ENCODE measurements at regions not wholly inside any gene's neighbourhood (a gene's known extent, or its start where the extent isn't known, plus 50 kb on each side); places are given as distances from the start of the nearest gene placed in this dataset.

DNA sequence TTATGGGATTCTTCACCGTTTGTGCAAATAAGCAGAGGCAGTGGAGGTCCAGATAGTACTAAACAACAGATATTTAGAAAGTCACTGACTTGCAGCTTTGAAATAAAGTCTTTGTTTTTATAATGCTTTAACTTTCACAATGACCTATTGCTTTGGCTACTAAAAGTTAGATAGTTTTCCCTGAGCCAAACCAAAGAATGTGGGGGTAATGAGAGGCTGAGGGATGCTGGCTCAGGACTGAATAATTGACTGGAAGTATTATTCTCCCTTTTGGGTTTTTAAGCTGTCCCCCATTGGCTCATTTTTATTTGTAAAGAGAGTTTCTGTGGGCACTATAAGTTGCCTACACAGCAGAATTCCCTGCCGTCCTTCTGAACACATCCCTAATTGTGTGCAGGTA lies 99.2 kb upstream of the ACTBL2 start:
- no peak for DNase-seq

DNA sequence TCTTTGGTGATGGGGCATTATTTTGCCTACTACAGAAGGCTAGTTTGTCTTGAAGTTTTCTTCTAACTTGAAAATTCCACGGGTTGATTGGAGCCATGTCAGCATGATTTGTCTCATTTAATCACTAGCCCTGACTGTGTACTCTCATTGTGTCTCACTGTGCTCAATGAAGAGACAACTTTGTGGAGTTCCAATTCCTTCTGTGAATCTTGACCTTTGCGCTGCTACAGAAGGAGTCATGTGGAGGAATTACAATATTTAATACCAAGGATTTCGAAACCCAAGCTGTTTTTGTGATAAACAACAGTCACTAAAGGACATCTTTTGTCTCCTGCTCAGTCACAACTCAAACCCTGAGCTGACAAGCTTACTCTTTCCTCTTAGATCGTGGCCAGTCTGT lies 98.6 kb upstream of the ACTBL2 start:
- no peak for DNase-seq

DNA sequence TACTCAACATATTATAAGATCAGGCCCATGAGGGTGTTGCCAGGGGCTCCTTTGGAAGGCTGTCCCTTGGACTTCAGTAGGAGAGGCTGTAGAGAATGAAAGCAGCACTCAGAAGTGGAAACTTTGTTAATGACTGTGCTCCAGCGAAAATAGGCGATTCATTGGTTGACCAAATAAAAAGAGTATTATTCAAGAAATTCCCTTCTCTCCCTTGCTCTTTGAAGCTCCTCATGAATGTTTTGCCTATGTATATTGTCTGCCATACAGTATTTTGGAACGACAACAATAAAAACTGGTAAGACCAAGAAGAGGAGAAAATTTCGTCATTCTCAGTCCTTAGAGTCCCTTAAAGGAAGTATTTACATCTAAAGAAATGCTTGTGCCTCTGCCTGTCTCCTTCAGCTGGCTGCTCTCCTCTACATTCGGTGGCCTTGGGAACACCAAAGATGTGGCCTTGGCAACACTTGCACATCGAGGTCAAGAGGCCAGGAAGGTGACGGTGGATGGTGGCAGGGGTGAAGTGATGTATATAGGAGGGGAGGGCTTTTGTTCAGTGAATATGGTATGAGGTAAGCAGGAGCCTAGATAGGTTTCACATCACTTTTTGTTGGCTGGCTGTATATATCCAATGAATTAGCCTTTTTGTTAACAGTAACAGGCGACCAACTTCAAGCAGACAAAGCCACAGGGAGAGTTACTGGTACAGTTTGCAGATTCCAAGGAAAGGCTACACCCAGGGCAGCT lies 95.0 kb upstream of the ACTBL2 start:
- DNase-seq: no peak

DNA sequence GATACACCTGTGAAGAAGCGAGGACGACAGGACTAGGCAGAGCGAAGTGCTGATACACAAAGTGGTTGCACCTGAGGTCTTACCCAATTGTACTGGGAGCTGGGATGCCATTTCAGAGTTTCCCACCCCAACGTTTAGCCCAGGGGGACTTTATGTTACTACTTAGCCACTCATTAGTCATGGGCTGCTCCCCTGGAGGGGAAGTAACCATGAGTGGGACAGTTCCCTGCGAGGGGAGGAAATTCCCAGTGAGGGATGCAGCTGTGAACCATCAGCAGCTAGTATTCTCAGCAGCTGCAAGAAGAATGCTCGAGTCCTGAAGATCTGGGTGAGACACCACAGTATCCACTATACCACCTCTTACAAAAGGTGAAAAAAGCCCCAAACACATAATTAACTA lies 93.7 kb upstream of the ACTBL2 start:
- DNase-seq: no peak

DNA sequence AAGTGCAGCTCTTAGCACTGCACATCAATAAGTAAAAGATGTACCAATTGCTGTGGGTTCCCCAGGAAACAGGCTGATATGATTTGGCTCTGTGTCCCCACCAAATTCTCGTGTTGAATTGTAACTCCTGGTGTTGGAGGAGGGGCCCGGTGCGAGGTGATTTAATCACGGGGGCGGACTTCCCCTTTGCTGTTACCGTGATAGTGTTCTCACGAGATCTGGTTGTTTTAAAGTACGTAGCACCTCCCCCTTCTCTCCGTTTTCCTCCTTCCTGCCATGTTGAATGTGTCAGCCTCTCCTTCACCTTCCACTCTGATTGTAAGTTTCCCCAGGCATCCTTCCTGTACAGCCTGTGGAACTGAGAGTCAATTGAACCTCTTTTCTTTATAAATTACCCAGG lies 93.2 kb upstream of the ACTBL2 start:
- DNase-seq: no peak

DNA sequence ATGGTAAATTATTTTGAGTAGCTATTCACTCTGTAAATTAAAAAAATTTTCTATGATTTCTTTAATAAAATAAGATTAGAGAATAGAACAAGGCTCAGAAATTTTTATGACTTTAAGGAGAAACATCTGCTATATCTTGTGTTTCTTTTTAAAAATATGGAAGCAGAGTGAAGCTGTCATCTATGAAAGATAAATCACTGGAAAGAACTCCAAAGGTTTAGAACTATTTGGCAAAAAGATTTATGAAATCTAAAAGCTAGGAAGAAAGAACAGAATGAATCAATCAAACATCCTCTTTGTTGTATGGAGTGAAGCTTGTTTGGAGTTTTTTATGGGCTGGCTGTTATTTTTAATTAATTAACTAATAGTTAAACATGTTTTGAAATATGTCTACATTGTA lies 89.8 kb upstream of the ACTBL2 start:
- no peak for DNase-seq

DNA sequence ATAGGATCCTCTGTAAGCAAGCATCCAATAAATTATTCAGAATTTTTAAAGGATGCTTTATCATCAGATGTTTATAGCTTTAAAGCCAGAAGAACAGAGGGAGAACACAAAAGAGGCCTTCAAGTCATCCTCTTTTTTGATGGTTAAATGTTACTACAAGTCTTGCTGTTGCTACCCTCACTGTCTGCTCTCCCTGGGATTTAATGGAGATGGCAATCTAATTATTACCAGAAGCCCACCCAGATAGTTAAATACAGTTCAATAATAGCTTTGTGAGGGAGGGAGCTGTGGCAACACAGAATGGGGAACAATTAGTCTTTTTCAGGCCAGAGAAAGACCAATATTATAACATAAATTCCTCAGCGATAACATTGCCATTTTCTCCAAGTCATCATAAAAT lies 87.0 kb upstream of the ACTBL2 start:
- DNase-seq: no peak

DNA sequence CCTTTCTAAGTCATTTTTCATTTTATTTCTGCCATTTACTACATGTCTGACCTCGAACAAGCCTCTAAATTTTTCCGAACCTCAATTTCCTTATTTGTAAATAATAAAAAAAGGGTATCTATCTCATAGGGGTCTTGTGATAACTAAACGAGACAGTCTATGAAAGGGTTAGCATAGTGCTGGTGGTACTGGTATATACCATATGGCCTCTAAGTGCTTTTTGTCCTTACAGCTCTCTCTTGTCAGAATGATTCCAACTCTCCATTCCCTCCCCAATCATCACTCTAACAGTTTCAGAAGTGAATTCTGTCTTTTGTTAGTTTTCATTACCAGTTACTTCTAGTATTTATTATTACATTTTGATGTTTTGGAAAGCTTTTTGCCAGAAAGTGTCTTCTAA lies 85.5 kb upstream of the ACTBL2 start:
- no peak for DNase-seq

DNA sequence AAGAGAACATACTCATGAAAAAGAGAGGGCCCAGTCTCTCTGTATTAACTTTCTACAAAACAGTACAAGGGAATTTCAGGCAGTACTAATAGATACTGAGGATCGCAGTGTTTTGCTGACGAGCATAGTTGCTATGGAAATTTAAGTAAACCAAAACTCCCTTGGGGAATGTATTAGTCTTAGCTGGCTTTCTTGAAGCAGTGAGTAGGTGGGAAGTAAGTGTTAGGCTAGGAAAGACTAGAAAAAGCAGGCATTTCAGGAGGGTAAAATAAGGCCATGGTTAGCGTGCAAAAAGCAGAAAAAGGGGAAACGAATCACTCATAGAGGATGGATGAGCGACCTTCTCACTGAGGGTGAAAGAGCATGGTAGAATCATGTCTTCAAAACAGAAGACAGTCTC lies 84.3 kb upstream of the ACTBL2 start:
- no peak for DNase-seq

DNA sequence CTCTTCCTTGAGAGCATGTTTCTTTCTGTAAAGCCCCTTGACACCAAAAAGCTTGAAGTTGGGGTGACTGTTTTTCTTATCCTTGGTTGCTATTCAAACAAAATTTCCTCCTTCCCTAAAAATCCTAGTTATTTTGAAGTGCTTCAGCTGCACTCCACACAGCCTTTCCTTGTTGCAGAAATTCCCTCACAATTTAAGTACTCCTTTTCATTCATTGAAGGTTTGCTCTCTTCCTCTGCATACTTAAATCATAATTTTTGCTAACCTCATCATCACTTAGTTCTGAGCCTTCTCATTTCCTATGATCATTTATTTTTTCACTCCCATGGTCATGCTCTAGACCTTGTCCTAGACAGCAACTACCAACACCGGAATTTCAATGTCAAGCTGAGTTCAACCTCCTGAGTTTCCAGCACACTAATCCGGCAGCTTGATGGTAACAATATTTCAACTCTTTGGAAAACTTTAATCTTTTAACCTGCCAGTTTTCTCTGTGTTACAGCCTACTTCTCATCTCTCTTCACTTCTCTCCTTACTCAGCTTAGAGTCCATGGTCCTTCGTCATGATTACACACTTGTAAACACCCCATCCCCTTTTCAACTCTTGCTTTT lies 78.7 kb upstream of the ACTBL2 start:
- no peak for DNase-seq

DNA sequence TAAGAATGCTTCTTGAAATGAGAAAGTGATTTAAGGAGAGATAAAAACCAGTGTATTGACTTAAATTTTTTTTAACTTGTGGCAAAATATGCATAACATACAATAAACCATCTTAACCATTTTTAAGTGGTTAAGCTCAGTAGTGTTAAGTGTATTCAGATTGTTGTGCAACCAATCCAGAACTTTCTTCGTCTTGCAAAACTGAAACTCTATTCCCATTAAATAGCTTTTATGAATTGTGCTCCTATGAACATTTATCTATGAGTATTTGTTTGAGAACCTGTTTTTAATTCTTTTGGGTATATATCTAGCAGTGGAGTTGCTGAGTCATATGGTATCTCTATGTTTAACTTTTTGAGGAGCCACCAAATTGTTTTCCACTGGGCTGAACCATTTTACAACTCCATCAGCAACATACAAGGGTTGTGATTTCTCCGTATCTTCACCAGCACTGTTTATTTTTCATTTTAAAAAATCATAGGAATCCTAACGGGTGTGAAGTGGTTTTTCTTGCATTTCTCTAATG lies 76.6 kb upstream of the ACTBL2 start:
- DNase-seq: no peak

DNA sequence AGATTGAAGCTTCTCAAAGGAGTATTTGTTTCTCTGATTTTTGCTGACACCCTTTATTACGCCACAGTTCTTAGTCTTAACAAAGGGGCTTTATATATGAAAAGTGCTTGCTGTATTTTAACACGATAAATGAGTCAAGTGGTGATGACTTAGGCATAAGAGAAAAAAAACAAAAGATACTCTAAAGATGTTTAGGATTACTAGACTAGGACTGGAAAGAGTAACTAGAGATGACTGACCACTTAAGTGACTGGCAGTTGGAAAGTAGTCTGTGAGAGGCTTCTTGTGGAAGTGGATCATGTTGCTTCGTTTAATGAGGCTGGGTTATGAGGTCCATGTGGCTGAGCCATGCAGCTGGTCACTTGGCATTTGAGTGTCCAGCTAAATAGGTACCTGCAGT lies 69.4 kb upstream of the ACTBL2 start:
- DNase-seq: no peak

DNA sequence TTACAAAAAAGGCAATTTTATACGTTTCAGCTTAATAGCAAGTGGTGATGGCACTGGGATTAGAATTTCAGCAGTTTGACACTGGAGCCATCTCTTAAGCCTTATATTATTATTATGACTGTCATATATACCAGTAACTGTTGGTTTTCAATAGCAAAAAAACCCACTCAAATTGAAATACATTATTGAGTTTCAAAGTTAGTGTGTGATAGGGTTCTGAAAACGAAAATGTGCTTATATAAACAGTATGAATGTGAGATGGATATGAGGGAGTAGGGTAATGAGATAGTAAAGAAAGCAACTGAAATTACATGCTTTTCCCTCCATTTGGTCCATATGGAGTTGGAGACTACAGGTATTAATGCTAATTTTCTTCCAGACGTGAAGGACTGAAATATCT lies 68.6 kb upstream of the ACTBL2 start:
- no peak for DNase-seq

DNA sequence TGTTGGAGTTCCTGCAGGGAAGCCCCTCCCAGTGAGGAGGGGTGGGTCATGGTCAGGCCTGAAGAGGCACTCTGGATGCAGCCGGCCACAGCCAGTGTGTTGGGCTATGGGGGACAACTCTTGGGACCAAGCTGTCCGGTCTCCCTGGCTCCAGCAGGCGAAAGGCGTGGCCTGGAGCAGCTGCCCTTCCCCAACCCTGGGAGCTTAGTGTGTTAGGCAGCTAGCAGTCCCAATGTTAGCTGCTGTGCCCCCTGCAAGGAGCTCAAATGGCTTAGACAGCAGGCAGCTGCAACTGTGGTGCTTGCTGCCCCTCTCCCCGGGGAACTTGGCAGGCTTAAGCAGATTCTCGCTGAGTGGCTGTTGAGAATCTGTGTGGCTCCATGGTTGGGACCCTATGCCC lies 67.5 kb upstream of the ACTBL2 start:
- no peak for DNase-seq

DNA sequence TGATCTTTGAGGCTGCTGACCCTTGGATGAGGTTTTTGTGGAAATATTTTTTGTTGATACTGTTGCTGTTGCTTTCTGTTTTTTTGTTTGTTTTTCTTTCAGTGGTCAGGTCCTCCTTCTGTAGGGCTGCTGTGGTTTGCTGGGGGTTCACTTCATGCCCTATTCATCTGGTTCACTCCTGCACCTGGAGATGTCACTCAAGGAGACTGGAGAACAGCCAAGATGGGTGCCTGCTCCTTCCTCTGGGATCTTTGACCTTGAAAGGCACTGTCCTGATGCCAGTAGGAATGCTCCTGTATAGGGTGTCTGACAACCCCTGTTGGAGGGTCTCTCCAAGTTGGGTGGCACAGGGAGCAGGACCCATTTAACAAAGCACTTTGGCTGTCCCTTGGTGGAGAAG lies 67.0 kb upstream of the ACTBL2 start:
- DNase-seq: no peak

DNA sequence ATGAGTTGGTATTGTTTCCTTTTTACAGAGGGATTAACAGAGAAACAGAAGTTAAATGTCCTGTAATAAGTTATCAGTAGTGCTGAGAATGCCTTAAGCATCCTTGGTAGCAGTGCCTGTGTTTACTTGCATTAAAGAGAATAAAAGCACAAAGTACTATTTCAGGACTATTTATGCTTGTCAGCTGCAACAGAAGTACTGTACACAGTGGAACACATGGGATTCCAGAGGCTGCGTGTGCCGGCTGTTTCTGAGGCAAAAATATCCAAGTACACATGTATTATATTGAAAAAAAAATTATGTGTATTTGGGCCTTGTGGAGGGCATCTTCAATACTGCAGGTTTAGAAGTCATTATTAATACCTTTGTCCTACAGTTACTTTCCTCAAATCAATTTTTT lies 58.2 kb upstream of the ACTBL2 start:
- no peak for DNase-seq

DNA sequence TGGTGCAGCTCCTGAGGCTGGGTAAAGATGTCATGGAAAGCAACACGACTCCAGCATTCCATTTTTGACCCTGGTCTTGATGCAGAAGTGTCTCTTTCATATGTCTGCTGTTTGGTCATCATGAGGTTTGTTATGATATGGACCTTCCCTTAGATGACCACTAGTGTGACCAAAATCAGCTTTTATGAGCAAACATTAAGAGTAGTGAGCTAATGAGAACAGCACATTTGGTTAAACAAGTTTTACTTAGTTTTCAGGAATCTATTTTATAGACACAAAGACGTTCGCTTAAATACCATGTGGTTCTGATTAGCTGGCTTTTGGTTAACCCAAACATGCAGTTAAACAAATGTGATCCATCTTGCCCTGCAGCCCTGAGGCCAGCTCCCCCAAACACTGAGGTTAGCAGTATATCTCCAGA lies 56.7 kb upstream of the ACTBL2 start:
- DNase-seq: no peak

DNA sequence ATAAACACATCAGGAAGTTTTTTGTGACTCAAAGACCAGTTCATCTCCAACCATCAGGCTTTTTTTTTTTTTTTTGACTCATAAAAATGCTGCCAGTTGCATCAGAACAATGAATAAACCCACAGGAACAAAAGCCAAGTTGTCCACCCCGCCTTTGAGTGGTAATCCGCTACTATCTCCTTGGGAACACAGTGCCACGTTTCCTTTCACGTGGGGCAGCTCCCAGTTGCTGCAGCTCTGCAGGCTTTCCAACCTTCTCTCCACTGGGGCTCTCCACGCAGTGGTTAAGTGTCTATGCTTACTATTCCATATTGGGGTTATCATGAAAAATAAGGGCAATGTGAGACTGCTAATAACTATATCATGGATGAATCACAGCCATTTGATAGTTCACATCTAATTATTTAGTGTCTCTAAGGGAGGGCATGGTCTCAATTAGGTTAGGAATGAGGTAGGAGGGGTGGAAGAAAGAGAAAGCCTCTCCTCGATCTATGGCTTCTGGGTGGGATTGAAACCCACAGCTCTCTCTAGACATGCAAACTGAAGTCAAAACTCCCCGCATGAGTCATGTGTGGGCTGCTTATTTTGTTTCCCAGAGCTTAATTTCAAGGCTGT lies 55.8 kb upstream of the ACTBL2 start:
- no peak for DNase-seq

DNA sequence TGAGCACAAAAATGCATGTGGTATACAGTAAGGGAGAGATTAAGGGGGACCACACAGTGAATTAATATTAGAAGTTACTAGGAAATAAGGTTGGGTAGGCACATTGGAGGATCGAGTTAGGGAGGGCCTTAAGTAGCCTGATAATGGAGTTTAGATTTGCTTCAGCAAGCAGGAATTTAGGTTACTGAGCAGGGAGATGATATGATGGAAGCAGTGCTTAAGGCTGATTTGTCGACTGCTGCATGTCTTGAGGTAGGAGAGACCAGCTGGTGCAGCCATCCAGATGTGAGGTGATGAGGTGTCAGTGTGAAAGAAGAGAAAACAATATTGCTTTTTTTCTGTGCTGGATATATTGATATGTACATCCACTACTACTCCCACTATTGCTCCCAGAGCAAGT lies 55.2 kb upstream of the ACTBL2 start:
- no peak for DNase-seq

DNA sequence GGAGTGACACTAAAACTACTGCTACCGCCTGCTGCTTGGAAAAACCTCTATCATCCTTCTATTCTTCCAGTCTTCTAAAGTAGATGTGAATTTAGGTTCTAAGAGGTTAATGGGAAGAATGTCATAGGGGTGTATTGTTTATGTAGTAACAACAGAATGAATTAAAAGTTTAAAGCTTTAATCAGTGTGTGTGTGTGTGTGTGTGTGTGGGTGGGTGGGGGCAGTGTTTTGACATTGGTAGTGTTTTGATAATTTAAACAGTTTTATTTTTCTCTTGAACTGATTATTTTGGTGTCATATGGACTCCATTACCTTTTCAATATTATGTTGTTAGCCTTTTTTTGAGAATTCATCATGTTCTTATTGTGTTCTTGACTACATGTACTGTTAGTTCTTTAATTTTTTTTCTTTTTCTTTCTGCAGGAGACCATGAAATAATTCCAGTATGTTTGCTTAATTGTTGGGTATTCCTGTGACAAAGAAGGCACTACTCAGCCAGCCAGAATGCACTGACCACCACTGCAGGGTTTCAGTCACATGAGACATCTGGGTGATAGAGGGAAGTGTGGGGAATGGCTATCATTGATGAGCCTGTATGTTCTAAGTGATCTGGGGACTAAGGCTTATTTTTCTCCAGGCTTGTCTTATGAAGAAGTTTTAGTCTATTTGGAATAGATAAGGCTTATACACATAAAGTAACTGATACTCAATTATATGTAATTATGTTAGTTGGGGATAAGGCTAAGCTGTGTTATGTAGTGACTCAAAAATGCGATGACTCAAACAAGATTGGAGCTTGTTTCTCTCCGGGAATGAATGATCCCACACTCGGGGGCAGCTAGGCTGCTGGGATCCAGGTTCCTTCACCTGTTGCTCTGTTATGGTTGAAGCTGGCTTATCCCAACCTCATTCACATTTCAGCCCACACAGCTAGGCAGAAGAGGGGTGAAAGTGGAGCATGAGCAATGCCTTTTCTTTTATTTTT lies 50.2 kb upstream of the ACTBL2 start:
- DNase-seq: no peak
